OCI-LY1 (cell line): ENCODE measurements at regions not wholly inside any gene's neighbourhood (a gene's known extent, or its start where the extent isn't known, plus 50 kb on each side); places are given as distances from the start of the nearest gene placed in this dataset.

Source experiments
- H2AFZ ChIP-seq: fragments of 200-600 bp; sonication (generic), shearing (Covaris generic); 2 replicates; pipeline ENCODE4 v1.6.0; 2014; ENCODE audit warnings: antibody characterized with exemption, mild to moderate bottlenecking, low read length
- H3F3A ChIP-seq: fragments of 200-600 bp; sonication (generic), shearing (Covaris generic); 2 replicates; pipeline ENCODE4 v1.6.0; 2014; ENCODE audit warnings: mild to moderate bottlenecking, antibody characterized with exemption, low read length, moderate library complexity; ENCODE audit not compliant: insufficient read depth
- H3K27ac ChIP-seq: fragments of 200-600 bp; sonication (generic); 2 replicates; pipeline ENCODE4 v1.5.1; 2014; ENCODE audit warnings: low read length, mixed run types, mild to moderate bottlenecking, low read depth; ENCODE audit not compliant: poor library complexity, severe bottlenecking
- H3K27me3 ChIP-seq: fragments of 200-600 bp; sonication (generic); 2 replicates; pipeline ENCODE4 v1.6.0; 2014; ENCODE audit warnings: antibody characterized with exemption, mild to moderate bottlenecking, low read length, moderate library complexity; ENCODE audit not compliant: insufficient read depth
- H3K36me3 ChIP-seq: fragments of 200-600 bp; sonication (generic); 2 replicates; pipeline ENCODE4 v1.6.1; 2014; ENCODE audit warnings: mild to moderate bottlenecking, antibody characterized with exemption, low read length, moderate library complexity, mixed read lengths; ENCODE audit not compliant: insufficient read depth
- H3K4me1 ChIP-seq: fragments of 200-600 bp; sonication (generic); 2 replicates; pipeline ENCODE4 v1.5.1; 2014; ENCODE audit warnings: mild to moderate bottlenecking, low read length, moderate library complexity; ENCODE audit not compliant: insufficient read depth, severe bottlenecking
- H3K4me2 ChIP-seq: fragments of 200-600 bp; sonication (generic), shearing (Covaris generic); 2 replicates; pipeline ENCODE4 v1.6.1; 2014; ENCODE audit warnings: low read length
- H3K4me3 ChIP-seq: fragments of 200-600 bp; sonication (generic); 2 replicates; pipeline ENCODE4 v1.5.1; 2014; ENCODE audit warnings: low read length, low read depth, mild to moderate bottlenecking, mixed read lengths; ENCODE audit not compliant: poor library complexity, severe bottlenecking
- H3K79me2 ChIP-seq: fragments of 200-600 bp; shearing (Covaris generic); 2 replicates; pipeline ENCODE4 v1.6.1; 2016; ENCODE audit warnings: mixed run types, low read length, mixed read lengths; ENCODE audit not compliant: insufficient read depth
- H3K9ac ChIP-seq: fragments of 200-600 bp; sonication (generic), shearing (Covaris generic); 2 replicates; pipeline ENCODE4 v1.6.1; 2014; ENCODE audit warnings: mild to moderate bottlenecking, low read length, mixed read lengths
- H3K9me2 ChIP-seq: fragments of 200-600 bp; sonication (generic), shearing (Covaris generic); 2 replicates; pipeline ENCODE4 v1.6.1; 2014; ENCODE audit warnings: low read depth, mild to moderate bottlenecking, low read length, mixed read lengths
- H3K9me3 ChIP-seq: fragments of 200-600 bp; shearing (Covaris generic); 2 replicates; pipeline ENCODE4 v1.6.1; 2014; ENCODE audit warnings: low read length, mixed read lengths
- H4K20me1 ChIP-seq: fragments of 200-600 bp; sonication (generic), shearing (Covaris generic); 2 replicates; pipeline ENCODE4 v1.6.0; 2016; ENCODE audit warnings: mild to moderate bottlenecking, low read length; ENCODE audit not compliant: insufficient read depth
- CTCF ChIP-seq: fragments of 200-600 bp; sonication (generic), shearing (Covaris generic); IDR thresholded peaks from 2 replicates; pipeline ENCODE4 v1.5.1; 2017; ENCODE audit warnings: mild to moderate bottlenecking, antibody characterized with exemption, low read length, moderate library complexity, mixed read lengths
- EZH2 ChIP-seq: fragments of 200-600 bp; sonication (generic), shearing (Covaris generic); IDR thresholded peaks from 2 replicates; pipeline ENCODE4 v1.8.0; 2017; ENCODE audit warnings: borderline replicate concordance, mixed run types, mild to moderate bottlenecking, antibody characterized with exemption, low read length, moderate library complexity, mixed read lengths

DNA sequence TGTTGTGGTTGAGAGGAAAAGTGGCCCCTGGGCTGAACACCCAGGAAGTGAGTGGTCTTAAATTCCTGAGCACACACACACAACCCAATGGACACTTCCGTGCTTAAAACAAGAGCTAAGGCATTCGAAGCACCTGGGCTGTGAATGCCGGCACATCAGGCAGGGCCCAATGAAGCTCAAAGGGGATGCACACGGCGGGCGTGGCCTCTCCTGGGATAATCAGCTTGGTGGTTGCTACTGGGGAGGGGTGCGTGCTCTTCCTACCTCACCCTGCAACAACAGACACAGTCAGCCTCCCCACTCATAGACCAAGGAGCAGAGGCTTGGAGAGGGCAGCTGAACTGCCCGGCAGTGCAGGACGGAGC is 115.0 kb upstream of the TCERG1L start:
- H3K4me1 ChIP-seq = no peaks in the 10 kb centered on the region
- no peak for TF ChIP-seq CTCF
- H3K79me2 ChIP-seq = no peaks in the 10 kb centered on the region
- no peak overlapping the region for H3K27ac ChIP-seq
- no peak overlapping the region for H2AFZ ChIP-seq
- no peaks in the 10 kb centered on the region for H3K9me2 ChIP-seq
- no peaks in the 10 kb centered on the region for H3K9me3 ChIP-seq
- no peak overlapping the region for H3K4me3 ChIP-seq
- no peaks in the 10 kb centered on the region for H3K27me3 ChIP-seq
- H3K36me3 ChIP-seq = no peaks in the 10 kb centered on the region
- no peaks in the 10 kb centered on the region for H4K20me1 ChIP-seq
- H3F3A ChIP-seq = no peaks in the 10 kb centered on the region
- no peak overlapping the region for H3K9ac ChIP-seq
- no peak overlapping the region for H3K4me2 ChIP-seq

- Histone ChIP-seq H3K9me2 (no peaks in the 10 kb centered on the region), H4K20me1 (no peaks in the 10 kb centered on the region), H3K4me3 (no peak overlapping the region), H3K79me2 (no peaks in the 10 kb centered on the region), H3K4me1 (no peaks in the 10 kb centered on the region), H2AFZ (no peak overlapping the region), H3K36me3 (no peaks in the 10 kb centered on the region), H3K27me3 (no peaks in the 10 kb centered on the region), H3F3A (no peaks in the 10 kb centered on the region), H3K9ac (no peak overlapping the region), H3K4me2 (no peak overlapping the region), H3K27ac (no peak overlapping the region), H3K9me3 (no peaks in the 10 kb centered on the region)
- TF ChIP-seq CTCF = no peak
- TF ChIP-seq EZH2 = no peak
These were observed 115.8 kb upstream of the TCERG1L start for GRCh38 chr10:131427281-131427680.

- TF ChIP-seq CTCF = no peak
- no peak for TF ChIP-seq EZH2
- H3K4me1 ChIP-seq = no peaks in the 10 kb centered on the region
- H3K27me3 ChIP-seq = no peaks in the 10 kb centered on the region
- H3K36me3 ChIP-seq = no peaks in the 10 kb centered on the region
- H3K9me3 ChIP-seq = no peaks in the 10 kb centered on the region
- H3K9me2 ChIP-seq = no peaks in the 10 kb centered on the region
- H3K79me2 ChIP-seq = no peaks in the 10 kb centered on the region
- H3K27ac ChIP-seq = no peak overlapping the region
- H3F3A ChIP-seq = no peaks in the 10 kb centered on the region
- H3K4me2 ChIP-seq = no peak overlapping the region
- H4K20me1 ChIP-seq = no peaks in the 10 kb centered on the region
- no peak overlapping the region for H2AFZ ChIP-seq
- no peak overlapping the region for H3K4me3 ChIP-seq
- no peak overlapping the region for H3K9ac ChIP-seq
These were observed 116.4 kb upstream of the TCERG1L start for GRCh38 chr10:131427901-131428300.
